SHP77 treated with DMSO at 0.1 percent for 48 hours (cell line): ENCODE measurements at regions not wholly inside any gene's neighbourhood (a gene's known extent, or its start where the extent isn't known, plus 50 kb on each side); places are given as distances from the start of the nearest gene placed in this dataset.

ENCODE experiments used
- DNase-seq: peaks from one replicate; lab custom pipeline; 2025; lab: John Stamatoyannopoulos, UW

DNA sequence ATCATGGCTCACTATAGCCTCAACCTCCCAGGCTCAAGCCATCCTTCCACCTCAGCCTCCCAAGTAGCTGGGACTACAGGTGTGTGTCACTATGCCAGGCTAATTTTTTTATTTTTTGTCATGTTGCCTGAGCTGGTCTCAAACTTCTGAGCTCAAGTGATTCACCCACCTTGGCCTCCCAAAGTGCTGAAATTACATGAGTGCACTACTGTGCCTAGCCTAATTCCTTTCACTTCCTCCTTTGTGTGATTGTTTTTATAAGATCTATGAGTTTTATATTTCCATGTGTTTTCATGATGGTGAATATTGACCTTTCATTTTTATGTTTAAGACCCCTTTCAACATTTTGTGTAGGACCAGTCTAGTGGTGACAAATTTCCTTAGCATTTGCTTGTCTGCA, 55.2 kb upstream of the IL12B start:
- no peak for DNase-seq

DNA sequence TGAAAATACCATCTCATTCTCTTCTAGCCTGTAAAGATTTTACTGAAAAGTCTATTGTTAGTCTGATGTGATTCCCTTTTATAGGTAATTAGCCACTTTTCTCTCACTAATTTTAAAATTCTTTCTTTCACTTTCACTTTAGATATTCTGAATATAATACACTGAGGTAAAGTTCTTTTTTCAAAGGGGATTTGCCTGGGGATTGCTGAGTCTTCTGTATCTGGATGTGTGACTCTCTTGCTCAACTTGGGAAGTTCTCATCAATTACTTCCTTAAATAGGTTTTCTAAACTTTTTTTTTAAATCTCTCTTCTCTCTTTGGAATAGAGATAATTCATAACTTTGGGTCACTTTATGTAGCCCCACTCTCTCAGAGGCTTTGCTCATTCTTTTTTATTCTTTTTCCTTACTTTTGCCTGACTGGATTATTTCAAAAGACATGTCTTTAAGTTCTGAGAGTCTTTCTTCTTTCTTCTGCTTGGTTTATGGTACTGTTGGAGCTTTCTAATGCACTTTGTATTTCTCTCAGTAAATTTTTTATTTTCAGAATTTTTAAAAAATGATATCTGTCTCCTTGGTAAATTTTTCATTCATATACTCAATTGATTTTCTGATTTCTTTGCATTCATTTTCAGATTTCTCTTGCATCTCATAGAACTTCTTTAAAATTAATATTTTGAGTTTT, 55.9 kb upstream of the IL12B start:
- no peak for DNase-seq

DNA sequence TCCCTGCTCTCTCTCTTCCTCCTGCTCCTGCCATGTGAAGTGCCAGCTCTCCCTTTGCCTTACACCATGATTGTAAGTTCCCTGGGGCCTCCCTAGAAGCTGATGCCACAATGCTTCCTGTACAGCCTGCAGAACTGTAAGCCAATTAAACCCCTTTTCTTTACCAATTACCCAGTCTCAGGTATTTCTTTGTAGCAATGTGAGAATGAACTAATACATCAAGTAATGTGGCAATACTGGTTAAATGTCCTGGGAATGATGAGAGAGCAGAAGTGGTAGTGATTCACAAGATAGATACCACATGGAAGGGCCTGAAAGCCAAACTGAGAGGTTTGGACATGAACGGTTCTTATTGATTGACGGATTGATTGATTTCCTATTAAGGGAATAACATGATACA, 62.6 kb upstream of the IL12B start:
- DNase-seq: no peak

DNA sequence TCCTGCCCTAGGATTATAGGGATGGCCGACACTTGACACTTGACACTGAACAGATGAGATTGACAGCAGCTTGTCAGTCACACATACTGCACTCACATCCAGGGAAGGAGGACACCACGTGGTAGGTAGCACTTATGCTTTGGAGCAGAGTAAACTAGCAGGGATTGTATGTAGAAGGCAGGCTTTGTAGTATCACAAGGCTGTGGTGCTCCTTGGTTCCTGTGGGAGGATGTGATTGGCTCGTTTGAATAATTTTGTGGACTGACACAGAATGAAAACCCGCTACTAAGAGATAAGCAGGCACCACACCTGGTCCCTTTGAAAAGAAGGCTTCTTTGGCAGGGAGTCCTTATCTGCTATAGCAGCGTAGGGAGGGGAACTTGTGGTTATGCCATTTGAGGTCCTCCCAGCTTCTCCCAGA, 63.6 kb upstream of the IL12B start:
- DNase-seq: no peak

DNA sequence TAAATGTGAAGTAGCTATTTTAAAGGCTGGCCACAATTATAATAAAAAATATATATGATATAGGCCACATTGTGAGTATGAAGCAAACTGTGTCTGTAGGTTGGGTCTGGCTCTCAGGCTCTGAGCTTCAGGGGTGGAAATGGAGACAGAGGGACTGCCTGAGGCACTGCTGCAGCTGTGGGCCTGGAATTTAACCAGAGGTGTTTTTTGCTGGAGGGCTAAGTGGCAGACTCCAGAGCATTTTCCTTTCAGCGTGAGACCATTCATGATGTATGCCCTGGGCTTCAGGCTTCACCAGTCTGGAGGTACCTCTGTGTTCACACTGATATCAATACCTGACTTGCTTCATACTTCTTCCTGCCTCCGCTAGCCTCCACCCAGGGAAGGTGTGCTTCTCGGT, 64.9 kb upstream of the IL12B start:
- no peak for DNase-seq

DNA sequence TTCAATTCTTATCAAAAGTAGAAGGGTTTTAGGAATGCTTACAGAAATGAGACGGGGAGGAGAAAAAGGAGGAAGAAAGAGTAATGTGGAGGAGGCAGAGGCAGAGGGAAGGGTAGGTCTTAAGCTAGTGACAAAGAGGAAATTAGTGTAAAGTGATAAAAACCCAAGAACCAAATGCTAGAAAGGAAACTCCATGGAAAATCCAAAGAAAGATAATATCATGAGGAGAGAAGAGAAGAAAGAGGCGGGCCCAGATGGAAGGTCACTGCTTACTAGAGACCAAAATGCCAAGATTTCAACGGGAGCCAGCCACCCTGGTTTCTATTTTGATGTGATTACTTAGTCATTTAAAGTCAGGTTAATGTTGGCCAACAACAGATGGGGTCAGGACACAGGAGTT, 68.6 kb upstream of the IL12B start:
- DNase-seq: no peak

DNA sequence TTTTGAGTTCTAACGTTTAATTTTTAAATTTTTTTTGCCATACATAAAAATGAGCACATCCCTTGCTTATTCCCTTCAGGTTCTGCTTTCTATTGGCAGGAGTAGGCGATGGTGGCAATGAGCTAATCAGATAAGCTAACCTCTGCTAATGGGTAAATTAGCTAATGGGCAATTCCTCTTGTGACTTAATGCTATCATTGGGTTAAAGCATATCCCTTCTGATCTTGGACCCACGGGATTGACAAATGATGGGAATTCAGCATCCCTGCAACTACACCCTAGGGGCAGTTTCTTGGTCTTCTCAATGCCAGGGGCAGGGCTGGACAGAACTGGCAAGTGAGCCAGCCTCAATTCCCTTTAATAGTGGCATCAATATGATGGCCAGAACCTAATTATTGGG, 70.2 kb upstream of the IL12B start:
- DNase-seq: no peak

DNA sequence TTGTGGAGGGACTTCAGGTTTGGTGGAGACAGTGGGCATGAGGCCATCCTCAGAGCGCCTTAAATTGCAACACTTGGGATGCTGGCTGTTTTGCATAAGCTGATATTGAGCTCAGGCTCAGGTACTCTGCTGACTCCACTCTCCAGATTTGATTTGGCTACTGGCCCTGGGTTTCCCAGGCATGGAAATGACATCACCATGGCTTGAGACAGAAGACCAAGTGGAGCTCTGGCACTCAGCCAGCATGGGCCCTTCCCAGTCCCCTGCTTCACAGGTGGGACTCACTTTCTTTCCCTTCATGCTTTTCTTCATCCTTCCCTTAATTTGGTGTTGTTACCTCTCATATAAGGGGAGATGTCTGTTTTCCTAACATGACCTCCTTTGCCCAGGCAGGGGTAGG, 72.0 kb upstream of the IL12B start:
- no peak for DNase-seq

DNA sequence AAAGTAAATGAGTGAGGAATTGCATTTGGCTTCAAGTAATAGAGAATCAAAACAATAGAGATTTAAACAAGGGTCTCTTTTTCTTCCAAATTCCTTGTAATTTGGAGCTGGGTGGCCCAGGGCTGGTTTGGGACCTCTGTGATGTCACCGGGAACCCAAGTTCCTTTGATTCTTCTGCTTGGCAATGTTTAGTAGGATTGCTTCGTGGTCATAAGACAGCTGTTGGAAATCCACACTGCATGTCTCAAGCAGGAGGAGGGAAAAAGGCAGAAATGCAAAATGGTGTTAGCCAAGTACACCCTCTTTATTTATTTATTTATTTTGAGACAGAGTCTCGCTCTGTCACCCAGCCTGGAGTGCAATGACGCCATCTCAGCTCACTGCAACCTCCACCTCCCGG, 72.6 kb upstream of the IL12B start:
- DNase-seq: no peak

DNA sequence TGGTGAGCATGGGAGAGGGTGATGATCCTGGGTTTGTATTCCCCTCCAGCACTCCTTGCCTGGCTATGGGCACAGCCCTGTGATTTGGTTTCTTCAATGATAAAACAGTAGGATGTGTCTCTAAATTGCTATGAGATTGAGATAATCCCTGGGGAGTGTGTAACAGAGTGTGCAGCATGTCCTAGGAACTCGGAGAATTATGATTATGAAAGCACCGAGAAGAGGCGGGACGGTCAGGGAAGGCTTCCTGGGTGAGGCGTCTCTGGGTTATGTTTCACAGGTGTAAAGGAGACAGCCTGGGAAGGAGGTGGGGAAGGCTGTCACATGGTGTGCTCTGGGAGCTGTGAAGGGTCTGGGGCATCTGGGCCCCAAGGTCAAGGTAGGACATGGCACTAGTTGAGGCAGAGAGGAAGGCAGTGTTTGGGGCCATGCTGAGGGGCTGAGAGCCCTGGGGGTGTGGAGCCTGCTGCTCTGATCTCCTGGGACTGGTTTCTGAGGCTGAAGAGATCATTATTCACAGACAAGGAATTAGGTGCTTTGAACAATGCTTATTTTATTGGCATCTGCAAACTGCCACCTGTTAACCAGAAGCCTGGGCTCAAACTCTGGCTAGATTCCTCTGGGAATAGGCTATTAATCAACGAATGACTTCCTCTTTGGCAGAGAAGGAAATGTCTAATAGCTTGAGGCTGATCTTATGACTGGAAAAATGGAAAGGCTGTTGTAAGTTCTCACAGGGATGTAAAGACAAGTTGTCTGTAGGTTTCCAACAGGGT, 73.8 kb upstream of the IL12B start:
- DNase-seq: no peak

DNA sequence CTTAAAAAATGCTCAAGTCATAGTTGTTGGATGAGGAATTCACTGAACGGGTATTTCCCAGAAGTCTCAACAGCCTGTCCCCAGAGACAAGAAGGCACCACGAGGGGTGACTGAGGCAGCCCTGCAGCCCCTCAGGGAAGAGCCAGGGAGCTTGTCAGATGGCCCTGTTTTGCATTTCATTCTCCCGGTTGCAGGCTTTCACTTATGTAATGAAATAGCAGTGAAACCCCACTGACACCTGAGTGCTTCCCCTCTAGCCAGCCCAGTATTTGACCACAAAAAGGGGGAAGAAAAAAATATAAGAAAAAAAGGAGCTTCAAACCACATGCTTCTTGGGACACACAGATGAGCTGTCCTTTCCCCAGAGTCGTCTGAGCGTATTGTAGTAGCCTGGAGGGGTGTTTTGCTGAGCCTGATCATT, 75.3 kb upstream of the IL12B start:
- DNase-seq: no peak

DNA sequence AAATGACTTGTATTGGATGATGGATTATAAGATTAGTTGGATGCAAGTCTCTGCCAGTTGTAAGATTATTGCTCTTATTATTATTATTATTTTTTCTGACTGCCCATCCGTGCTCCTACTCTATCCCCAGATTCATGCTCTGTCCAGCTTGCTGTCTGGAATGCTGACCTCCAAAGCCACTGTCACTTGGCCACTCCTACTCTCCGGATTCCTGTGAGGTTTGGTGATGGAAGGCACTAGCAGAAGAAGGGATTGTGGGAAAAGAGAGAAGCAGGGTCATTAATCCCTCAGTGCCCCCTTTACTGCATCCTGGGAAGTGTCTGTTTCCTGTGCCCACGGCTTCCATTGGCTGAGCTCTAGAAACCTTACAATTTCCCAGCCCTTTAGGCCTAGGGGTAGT, 76.3 kb upstream of the IL12B start:
- no peak for DNase-seq

DNA sequence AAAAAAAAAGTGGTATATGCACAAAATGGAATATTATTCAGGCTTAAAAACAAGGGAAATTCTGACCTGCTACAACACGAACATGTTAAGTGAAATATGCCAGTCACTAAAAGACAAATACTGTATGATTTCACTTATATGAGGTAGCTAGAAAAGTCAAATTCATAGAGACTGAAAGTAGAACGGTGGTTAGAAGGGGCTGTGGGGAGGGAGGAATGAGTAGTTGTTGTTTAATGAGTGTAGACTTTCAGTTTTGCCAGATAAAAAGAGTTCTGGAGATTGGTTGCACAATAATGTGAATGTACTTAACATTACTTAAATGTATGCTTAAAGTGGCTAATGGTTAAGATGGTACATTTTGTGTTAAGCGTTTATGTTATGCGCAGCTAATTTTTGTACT, 79.5 kb upstream of the IL12B start:
- no peak for DNase-seq

DNA sequence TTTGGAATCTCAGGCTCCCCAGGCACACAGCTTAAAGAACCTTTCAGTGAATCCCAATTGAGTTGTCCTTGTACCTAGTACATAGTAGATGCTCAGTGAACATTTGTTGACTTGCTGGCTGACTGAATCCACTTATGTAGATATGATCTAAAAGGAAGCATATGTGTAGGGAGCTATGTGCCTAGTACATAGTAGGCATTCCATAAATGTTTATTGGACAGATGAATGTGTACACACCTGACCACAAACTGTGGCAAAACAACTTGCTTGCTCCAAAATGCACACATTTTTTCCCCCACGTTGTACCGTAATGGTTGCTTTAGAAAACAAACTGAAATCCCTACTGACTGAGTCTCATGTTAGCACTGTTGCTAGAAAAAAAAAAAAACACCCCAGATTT, 80.2 kb upstream of the IL12B start:
- DNase-seq: no peak

DNA sequence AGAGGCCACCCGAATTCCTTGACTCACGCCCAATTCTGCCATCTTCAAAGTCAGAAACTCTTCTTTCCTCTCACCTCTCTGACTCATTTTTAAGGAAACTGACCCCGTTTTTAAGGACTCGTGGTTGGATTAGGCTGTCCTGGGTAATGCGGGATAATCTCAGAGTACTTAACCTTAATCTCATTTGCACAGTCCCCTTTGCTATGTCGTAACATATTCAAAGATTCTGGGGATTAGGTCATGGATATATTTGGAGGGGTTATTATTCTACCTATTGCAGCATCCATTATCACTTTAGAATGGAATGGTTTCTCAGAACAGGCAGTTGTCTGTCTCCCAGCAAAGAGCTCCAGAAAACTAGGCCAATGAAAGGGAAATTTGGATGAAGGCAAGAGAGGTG, 80.8 kb upstream of the IL12B start:
- DNase-seq: no peak

DNA sequence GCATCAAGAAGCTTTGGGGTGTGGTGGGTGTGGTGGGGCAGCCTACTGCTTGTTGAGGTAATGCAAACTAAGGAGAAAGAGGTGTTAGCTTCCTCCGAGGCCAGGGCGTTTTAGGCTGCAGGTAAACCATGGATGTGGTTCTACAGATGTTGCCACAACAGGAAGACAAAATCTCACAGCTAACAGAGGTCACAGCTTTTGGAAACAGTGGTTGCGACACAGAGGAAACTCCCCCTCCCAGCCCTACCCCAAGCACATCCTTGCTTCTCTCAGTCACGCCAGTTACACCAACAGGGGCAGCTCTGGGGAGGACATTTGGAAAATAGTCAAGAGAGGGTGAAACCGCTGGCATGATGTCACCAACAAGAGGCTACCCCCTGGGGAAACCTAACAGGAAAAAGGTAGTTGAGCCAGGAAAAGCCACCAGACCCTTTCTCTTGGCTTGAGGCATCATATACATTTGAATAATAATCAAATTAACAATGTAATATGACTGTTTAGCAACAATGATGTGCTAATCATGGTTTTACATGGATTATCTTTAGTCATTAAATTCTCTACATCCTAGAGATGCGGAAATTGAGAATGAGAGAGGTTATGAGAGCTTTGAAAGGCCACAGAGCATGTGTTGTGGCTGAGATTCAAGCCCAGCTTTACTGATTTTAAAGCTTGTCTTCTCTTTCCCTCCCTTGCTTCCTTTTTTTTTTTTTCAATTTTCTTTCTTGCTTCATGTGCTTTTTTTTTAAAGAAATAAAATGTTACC, 82.2 kb upstream of the IL12B start:
- no peak for DNase-seq

DNA sequence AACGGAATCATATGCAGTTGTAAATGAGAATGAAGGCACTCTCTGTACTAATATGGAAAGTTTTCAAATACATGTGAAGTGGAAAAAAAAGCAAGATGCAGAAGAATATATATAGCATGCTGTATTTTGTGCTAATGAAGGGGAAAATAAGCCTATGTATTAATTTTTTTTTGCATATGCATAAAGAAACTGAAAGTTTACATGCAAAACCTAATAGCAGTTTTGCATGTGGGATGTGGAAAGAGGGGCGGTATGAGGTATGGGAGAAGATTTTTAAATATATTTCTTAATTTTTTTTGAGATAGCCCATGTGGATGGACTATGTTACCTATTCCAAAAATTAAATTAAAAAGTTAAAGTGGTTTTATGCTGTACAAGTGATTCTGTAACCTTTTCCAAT, 83.7 kb upstream of the IL12B start:
- no peak for DNase-seq

DNA sequence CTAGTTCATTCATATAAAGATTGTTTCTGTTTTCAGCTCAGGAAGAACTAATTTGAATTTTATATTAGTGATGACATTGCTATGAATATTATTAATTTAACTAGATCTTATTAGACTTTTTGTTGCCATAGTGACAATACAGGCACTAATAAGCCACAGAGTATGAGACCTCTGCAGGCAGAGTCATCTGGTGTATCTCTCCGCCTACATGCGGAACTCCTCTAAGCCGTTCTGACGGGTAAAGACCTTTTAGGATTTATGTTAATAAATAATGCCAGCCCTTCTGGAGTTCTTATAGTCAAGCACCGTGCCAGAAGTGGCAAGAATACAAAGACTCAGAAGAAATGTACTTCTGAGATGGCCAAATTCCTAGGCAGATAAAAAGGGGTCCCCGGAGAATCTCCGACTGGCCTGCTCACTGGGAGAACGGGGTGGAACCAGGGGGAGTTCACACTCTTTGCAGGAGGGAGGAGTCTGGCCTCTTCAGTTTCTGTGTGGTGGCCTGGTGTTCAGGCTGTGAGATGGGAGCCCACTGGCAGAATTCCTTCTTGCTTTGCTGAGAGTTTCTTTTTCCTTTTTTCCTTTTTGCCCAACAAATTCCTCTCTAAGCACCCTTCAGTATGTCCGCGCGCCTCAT, 85.1 kb upstream of the IL12B start:
- no peak for DNase-seq

DNA sequence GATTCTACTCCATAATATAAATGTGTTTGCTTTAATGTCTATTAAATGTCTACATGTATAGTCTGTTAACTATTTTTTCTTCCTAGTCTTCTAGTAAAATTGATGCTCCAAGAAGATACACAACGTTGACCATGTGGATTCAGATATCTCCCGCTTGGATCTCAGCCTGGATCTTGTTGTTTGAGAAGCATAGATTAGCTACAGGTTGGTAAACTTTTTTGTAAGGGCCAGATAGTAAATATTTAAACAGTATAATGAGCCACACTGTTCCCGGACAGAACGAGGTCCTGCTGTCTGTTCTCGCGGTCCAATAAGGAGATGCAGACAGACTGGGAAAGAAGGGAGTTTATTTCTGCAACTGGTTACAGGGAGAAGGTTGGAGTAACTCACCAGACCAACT, 86.2 kb upstream of the IL12B start:
- no peak for DNase-seq

DNA sequence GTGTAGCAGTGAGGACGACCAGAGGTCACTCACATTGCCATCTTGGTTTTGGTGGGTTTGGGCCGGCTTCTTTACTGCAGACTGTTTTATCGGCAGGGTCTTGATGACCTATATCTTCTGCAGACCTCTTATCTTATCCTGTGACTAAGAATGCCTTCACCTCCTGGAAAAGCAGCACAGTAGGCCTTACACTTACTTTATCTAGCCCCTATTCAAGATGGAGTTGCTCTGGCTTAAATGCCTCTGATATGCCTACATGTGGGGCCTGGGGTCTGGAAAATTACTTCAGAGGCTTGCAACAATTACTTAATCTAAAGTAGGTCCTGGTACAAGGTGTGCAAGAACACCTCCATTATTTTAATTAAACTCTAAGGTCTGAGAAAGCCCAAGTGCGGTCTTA, 86.9 kb upstream of the IL12B start:
- DNase-seq: no peak

DNA sequence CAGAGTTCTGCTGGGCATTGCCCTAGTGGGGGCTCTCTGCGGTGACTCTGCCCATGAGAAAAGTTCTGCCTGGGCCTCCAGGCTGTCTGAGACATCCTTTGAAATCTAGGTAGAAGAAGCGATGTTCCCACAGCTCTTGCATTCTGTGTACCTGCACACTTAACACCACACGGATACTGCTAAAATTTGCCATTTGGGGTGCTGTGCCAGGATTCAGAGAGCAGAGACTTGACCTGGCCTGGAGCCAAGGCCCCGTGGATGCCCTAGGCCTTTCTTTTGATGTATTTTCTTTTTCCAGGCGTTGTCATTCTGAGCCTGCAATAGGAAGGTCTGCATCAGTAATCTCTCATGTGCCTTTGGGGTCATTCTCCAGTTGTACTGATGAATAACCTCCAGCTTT, 89.3 kb upstream of the IL12B start:
- no peak for DNase-seq

DNA sequence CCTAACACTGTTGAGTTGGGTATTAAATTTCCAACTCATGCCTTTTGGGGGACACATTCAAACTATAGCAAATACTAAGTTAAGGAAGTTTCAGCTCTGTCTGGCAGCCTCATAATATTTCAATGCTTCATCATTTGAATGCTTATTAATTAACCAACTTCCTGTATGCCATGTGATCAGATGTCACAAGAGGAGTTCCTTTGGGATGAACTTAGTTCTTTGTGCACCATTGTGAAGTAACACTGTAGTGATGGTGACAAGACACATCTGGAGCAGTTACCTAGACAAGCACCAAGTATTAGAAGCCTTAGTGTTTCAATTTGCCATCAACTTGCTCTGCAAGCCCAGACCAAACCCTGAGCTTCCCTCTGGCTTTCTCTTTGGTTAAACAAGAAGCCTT, 90.7 kb upstream of the IL12B start:
- DNase-seq: no peak

DNA sequence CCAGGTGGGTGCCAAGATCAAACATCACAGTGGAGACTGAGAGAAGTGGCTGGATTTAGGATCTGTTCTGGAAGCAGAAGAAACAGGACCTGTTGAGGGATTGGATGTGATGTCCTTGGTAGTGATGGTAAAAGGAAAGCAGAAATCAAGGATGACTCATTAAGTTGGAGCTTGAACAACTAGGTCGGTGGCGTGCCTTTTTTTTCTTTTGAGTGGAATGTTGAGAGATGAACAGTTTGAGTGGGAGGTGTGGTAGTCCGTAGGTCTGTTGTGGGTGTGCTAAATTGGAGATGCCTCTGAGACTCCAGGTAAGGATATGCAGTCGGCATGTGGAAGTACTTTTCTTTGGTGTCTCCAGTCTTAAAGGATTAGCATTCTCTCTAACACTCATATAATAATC, 92.1 kb upstream of the IL12B start:
- no peak for DNase-seq
